ENCODE measurements at regions not wholly inside any gene's neighbourhood (a gene's known extent, or its start where the extent isn't known, plus 50 kb on each side); places are given as distances from the start of the nearest gene placed in this dataset.

DNA sequence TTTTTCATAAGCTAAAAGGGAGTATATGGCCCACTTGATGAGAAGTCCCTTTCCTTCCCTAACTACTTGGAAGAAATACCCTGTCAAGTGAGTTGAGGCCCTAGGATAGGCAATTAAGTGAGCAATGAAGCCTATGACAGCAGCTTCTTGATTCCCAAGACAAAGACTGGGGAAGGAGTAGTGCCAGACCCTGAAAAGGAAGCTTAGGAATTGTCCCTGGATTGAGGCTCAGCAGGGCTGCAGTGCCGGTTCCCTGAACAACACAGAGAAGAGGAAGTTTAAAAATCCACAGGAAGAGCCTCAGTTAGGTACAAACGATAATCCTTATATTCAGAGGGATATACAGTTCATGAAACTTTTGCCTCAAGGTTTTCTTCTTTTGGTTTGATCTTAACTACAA, 61.8 kb upstream of the RAD23B start:
- Mint-ChIP-seq H3K9me3 (no peaks in the 10 kb centered on the region), H3K4me1 (peaks cover 6 to 25% of the 10 kb centered on the region in 2 donors), H3K4me3 (no peak overlapping the region), H3K36me3 (no peaks in the 10 kb centered on the region), H3K27me3 (ENCODE audit: low read depth in 2 of 2) (peaks cover 2 to 6% of the 10 kb centered on the region in 2 donors), H3K27ac (no peak overlapping the region)
- DNase-seq: no peak
- TF ChIP-seq CTCF (IDR thresholded peaks at IDR 0.05): no peak
- no peak for ATAC-seq
- intact Hi-C loops (cut with micrococcal nuclease): no loop called here
- Histone ChIP-seq H3K4me1 (ENCODE audit: control insufficient read depth, insufficient read depth, low read length) (no peaks in the 10 kb centered on the region), H3K4me3 (ENCODE audit: low read length) (no peak overlapping the region), H3K27ac (ENCODE audit: low read length) (no peak overlapping the region), H3K27me3 (ENCODE audit: control insufficient read depth, insufficient read depth, low read length) (no peaks in the 10 kb centered on the region), H3K9me3 (ENCODE audit: control insufficient read depth, insufficient read depth, low read length) (no peaks in the 10 kb centered on the region), H3K36me3 (ENCODE audit: control insufficient read depth, insufficient read depth, low read length) (no peaks in the 10 kb centered on the region)
- WGBS (ENCODE audit: insufficient coverage): 35% methylated on average over 2 of the region's 2 CpGs

DNA sequence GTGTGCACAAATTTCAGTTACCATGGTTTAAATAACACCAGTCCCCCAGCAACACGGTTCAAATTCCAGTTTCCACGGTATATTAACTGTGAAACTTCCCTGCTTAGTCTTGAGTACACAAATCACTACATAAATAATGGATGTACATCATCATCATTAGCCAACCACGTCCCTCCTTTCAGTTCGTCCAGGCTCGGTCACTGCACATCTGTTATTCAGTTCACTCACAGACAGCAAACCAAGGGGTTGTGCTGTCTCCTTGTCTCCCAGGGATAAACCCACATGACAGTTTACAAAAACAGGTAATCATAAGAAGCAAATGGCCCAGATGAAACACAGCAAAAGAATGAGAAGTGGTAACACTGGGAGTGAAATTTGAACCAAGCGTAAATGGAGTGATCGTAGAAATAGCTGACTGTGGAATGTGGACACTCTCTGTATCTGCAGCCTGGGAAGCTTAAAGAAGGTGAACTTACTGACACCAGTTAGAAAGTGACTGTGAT, 61.0 kb upstream of the RAD23B start:
- Histone ChIP-seq H3K36me3 (ENCODE audit: control insufficient read depth, insufficient read depth, low read length) (no peaks in the 10 kb centered on the region), H3K4me1 (ENCODE audit: control insufficient read depth, insufficient read depth, low read length) (no peaks in the 10 kb centered on the region), H3K9me3 (ENCODE audit: control insufficient read depth, insufficient read depth, low read length) (no peaks in the 10 kb centered on the region), H3K27ac (ENCODE audit: low read length) (no peak overlapping the region), H3K27me3 (ENCODE audit: control insufficient read depth, insufficient read depth, low read length) (no peaks in the 10 kb centered on the region), H3K4me3 (ENCODE audit: low read length) (no peak overlapping the region)
- H3K4me3 Mint-ChIP-seq: no peak overlapping the region
- no peak overlapping the region for H3K27ac Mint-ChIP-seq
- ATAC-seq (no peak), DNase-seq (no peak)
- H3K4me1 Mint-ChIP-seq: peaks cover 6 to 19% of the 10 kb centered on the region in 2 donors
- no peaks in the 10 kb centered on the region for H3K36me3 Mint-ChIP-seq
- WGBS (ENCODE audit: insufficient coverage): 90% methylated on average over 7 of the region's 7 CpGs
- H3K9me3 Mint-ChIP-seq: no peaks in the 10 kb centered on the region
- TF ChIP-seq CTCF (IDR thresholded peaks at IDR 0.05): no peak
- peaks cover 6 to 7% of the 10 kb centered on the region in 2 donors for H3K27me3 Mint-ChIP-seq (ENCODE audit: low read depth in 2 of 2)
- intact Hi-C loops (cut with micrococcal nuclease): no loop called here

- H3K4me1 ChIP-seq (ENCODE audit: control insufficient read depth, insufficient read depth, low read length): no peaks in the 10 kb centered on the region
- Mint-ChIP-seq H3K4me1 (peaks cover 6 to 16% of the 10 kb centered on the region in 2 donors), H3K27ac (no peak overlapping the region), H3K36me3 (no peaks in the 10 kb centered on the region), H3K4me3 (no peak overlapping the region), H3K9me3 (no peaks in the 10 kb centered on the region), H3K27me3 (ENCODE audit: low read depth in 2 of 2) (peaks cover 9 to 13% of the 10 kb centered on the region in 2 donors)
- H3K36me3 ChIP-seq (ENCODE audit: control insufficient read depth, insufficient read depth, low read length): no peaks in the 10 kb centered on the region
- no peak overlapping the region for H3K27ac ChIP-seq (ENCODE audit: low read length)
- no peak for TF ChIP-seq CTCF (IDR thresholded peaks at IDR 0.05)
- ATAC-seq (no peak), DNase-seq (no peak)
- no peak overlapping the region for H3K4me3 ChIP-seq (ENCODE audit: low read length)
- no CpG with 5 or more reads among the region's 2 CpGs for WGBS (ENCODE audit: insufficient coverage)
- no peaks in the 10 kb centered on the region for H3K27me3 ChIP-seq (ENCODE audit: control insufficient read depth, insufficient read depth, low read length)
- intact Hi-C loops (cut with micrococcal nuclease): no loop called here
- H3K9me3 ChIP-seq (ENCODE audit: control insufficient read depth, insufficient read depth, low read length): no peaks in the 10 kb centered on the region
Observed at GRCh38 chr9:107223381-107223780, 59.7 kb upstream of the RAD23B start.

GRCh38 chr9:107224252-107224651, 58.8 kb upstream of the RAD23B start:
- DNase-seq (no peak), ATAC-seq (no peak)
- Mint-ChIP-seq H3K27ac (no peak overlapping the region), H3K36me3 (no peaks in the 10 kb centered on the region), H3K9me3 (no peaks in the 10 kb centered on the region), H3K4me1 (peaks cover 0 to 9% of the 10 kb centered on the region in 2 donors), H3K4me3 (no peak overlapping the region), H3K27me3 (ENCODE audit: low read depth in 2 of 2) (peaks cover 13 to 19% of the 10 kb centered on the region in 2 donors)
- Histone ChIP-seq H3K4me1 (ENCODE audit: control insufficient read depth, insufficient read depth, low read length) (no peaks in the 10 kb centered on the region), H3K36me3 (ENCODE audit: control insufficient read depth, insufficient read depth, low read length) (no peaks in the 10 kb centered on the region), H3K9me3 (ENCODE audit: control insufficient read depth, insufficient read depth, low read length) (no peaks in the 10 kb centered on the region), H3K4me3 (ENCODE audit: low read length) (no peak overlapping the region), H3K27me3 (ENCODE audit: control insufficient read depth, insufficient read depth, low read length) (no peaks in the 10 kb centered on the region), H3K27ac (ENCODE audit: low read length) (no peak overlapping the region)
- WGBS (ENCODE audit: insufficient coverage): 100% methylated on average over 1 of the region's 2 CpGs
- intact Hi-C loops (cut with micrococcal nuclease): no loop called here
- TF ChIP-seq CTCF (IDR thresholded peaks at IDR 0.05): no peak
